Lower leg skin (tissue), 3 donors: ENCODE measurements at regions not wholly inside any gene's neighbourhood (a gene's known extent, or its start where the extent isn't known, plus 50 kb on each side); places are given as distances from the start of the nearest gene placed in this dataset.

Experiments used
- POLR2A ChIP-seq, 2 donors: fragments of 450-650 bp; IDR thresholded peaks; one replicate each; pipeline ENCODE4 v1.6.1; 2016 to 2017; ENCODE audit warnings: antibody characterized with exemption in 2 of 2, mild to moderate bottlenecking in 1 of 2, moderate library complexity in 1 of 2
- TF ChIP-seq, protein P1 (sequence below), 3 donors: fragments of 450-650 bp; IDR thresholded peaks; one replicate each; pipeline ENCODE4 v1.5.1; 2016; ENCODE audit warnings: antibody characterized with exemption in 3 of 3, mild to moderate bottlenecking in 3 of 3, moderate library complexity in 2 of 3

DNA sequence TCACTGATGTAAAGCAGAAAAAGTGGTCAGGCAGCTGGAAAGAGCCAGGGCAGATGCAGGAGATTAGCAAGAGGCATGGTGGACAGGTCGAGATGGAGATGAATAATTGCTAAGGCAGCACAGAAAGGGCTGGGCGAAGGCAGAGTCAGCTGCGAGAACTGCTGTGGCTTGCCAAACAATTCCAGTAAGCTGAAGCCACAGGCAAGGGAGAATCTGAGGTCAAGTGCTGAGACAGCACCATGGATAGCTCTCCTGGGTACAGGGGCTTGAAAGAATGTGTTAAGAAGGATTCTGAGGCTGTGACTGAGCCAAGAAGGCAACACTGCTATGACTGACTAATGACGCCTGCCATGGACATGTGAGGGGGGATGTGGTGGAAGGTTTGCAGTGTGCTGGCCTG lies 220.8 kb upstream of the FOXA2 start:
- TF ChIP-seq, protein P1, sequence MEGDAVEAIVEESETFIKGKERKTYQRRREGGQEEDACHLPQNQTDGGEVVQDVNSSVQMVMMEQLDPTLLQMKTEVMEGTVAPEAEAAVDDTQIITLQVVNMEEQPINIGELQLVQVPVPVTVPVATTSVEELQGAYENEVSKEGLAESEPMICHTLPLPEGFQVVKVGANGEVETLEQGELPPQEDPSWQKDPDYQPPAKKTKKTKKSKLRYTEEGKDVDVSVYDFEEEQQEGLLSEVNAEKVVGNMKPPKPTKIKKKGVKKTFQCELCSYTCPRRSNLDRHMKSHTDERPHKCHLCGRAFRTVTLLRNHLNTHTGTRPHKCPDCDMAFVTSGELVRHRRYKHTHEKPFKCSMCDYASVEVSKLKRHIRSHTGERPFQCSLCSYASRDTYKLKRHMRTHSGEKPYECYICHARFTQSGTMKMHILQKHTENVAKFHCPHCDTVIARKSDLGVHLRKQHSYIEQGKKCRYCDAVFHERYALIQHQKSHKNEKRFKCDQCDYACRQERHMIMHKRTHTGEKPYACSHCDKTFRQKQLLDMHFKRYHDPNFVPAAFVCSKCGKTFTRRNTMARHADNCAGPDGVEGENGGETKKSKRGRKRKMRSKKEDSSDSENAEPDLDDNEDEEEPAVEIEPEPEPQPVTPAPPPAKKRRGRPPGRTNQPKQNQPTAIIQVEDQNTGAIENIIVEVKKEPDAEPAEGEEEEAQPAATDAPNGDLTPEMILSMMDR (IDR thresholded peaks at IDR 0.05): no peak
- no peak for TF ChIP-seq POLR2A (IDR thresholded peaks at IDR 0.05)
